Nephron (organoid): ENCODE measurements at regions not wholly inside any gene's neighbourhood (a gene's known extent, or its start where the extent isn't known, plus 50 kb on each side); places are given as distances from the start of the nearest gene placed in this dataset.

Experiments used
- H3K27ac Mint-ChIP-seq, 3 experiments: 2 replicates each; pipeline ENCODE4 v1.8.0; 2020; ENCODE audit warnings: mixed read lengths in 3 of 3, mild to moderate bottlenecking in 2 of 3, moderate library complexity in 1 of 3
- H3K27me3 Mint-ChIP-seq: 2 replicates; pipeline ENCODE4 v1.8.0; 2021; ENCODE audit warnings: low read depth, mild to moderate bottlenecking, moderate library complexity, mixed read lengths
- H3K36me3 Mint-ChIP-seq: 2 replicates; pipeline ENCODE4 v1.8.0; 2020; ENCODE audit warnings: low read depth, mixed read lengths
- H3K4me1 Mint-ChIP-seq: 2 replicates; pipeline ENCODE4 v1.8.0; 2020; ENCODE audit warnings: mixed read lengths
- H3K4me3 Mint-ChIP-seq, 3 experiments: 2 replicates each; pipeline ENCODE4 v1.8.0; 2020; ENCODE audit warnings: mild to moderate bottlenecking in 3 of 3, mixed read lengths in 3 of 3, moderate library complexity in 2 of 3
- H3K9me3 Mint-ChIP-seq: 2 replicates; pipeline ENCODE4 v1.8.0; 2020; ENCODE audit warnings: mixed read lengths
- CTCF ChIP-seq, 3 experiments: fragments of 200-600 bp; sonication (generic); IDR thresholded peaks; one replicate each; pipeline ENCODE4 v1.5.0; 2021; ENCODE audit warnings: antibody characterized with exemption in 3 of 3; ENCODE audit not compliant: unreplicated experiment in 3 of 3

GRCh38 chr5:91652678-91653077, 269.6 kb upstream of the ARRDC3 start:
- Mint-ChIP-seq H3K9me3 (peaks cover 42% of the 10 kb centered on the region), H3K4me3 (no peak overlapping the region), H3K27me3 (no peaks in the 10 kb centered on the region), H3K36me3 (peaks cover 12% of the 10 kb centered on the region), H3K4me1 (no peaks in the 10 kb centered on the region), H3K27ac (no peak overlapping the region)
- TF ChIP-seq CTCF (IDR thresholded peaks at IDR 0.05; ENCODE audit: unreplicated experiment in 3 of 3): no peak

GRCh38 chr5:91651704-91652103, 268.6 kb upstream of the ARRDC3 start:
- TF ChIP-seq CTCF (IDR thresholded peaks at IDR 0.05; ENCODE audit: unreplicated experiment in 3 of 3): no peak
- H3K4me3 Mint-ChIP-seq: no peak overlapping the region
- H3K4me1 Mint-ChIP-seq: no peaks in the 10 kb centered on the region
- H3K36me3 Mint-ChIP-seq: peaks cover 8% of the 10 kb centered on the region
- no peaks in the 10 kb centered on the region for H3K27me3 Mint-ChIP-seq
- H3K27ac Mint-ChIP-seq: no peak overlapping the region
- peaks cover 33% of the 10 kb centered on the region for H3K9me3 Mint-ChIP-seq

GRCh38 chr5:91645347-91645746, 262.2 kb upstream of the ARRDC3 start:
- Mint-ChIP-seq H3K36me3 (no peaks in the 10 kb centered on the region), H3K4me1 (peaks cover 13% of the 10 kb centered on the region), H3K27me3 (no peaks in the 10 kb centered on the region), H3K9me3 (no peaks in the 10 kb centered on the region), H3K27ac (no peak overlapping the region), H3K4me3 (no peak overlapping the region)
- no peak for TF ChIP-seq CTCF (IDR thresholded peaks at IDR 0.05; ENCODE audit: unreplicated experiment in 3 of 3)

- no peak overlapping the region for H3K4me3 Mint-ChIP-seq
- peak overlapping the region in 2 of 3 experiments; percentile 45 to 55 for H3K27ac Mint-ChIP-seq
- no peaks in the 10 kb centered on the region for H3K36me3 Mint-ChIP-seq
- H3K27me3 Mint-ChIP-seq: no peaks in the 10 kb centered on the region
- H3K4me1 Mint-ChIP-seq: peaks cover 13% of the 10 kb centered on the region
- no peak for TF ChIP-seq CTCF (IDR thresholded peaks at IDR 0.05; ENCODE audit: unreplicated experiment in 3 of 3)
- H3K9me3 Mint-ChIP-seq: no peaks in the 10 kb centered on the region
Observed at GRCh38 chr5:91643797-91644196, 260.7 kb upstream of the ARRDC3 start.

GRCh38 chr5:91642581-91642980, 259.5 kb upstream of the ARRDC3 start:
- Mint-ChIP-seq H3K36me3 (no peaks in the 10 kb centered on the region), H3K9me3 (no peaks in the 10 kb centered on the region), H3K27me3 (no peaks in the 10 kb centered on the region), H3K4me1 (peaks cover 13% of the 10 kb centered on the region), H3K27ac (no peak overlapping the region), H3K4me3 (no peak overlapping the region)
- no peak for TF ChIP-seq CTCF (IDR thresholded peaks at IDR 0.05; ENCODE audit: unreplicated experiment in 3 of 3)

- peaks cover 13% of the 10 kb centered on the region for H3K4me1 Mint-ChIP-seq
- TF ChIP-seq CTCF (IDR thresholded peaks at IDR 0.05; ENCODE audit: unreplicated experiment in 3 of 3): peak; percentile 55 to 77 (median 71)
- H3K36me3 Mint-ChIP-seq: no peaks in the 10 kb centered on the region
- H3K27me3 Mint-ChIP-seq: no peaks in the 10 kb centered on the region
- H3K27ac Mint-ChIP-seq: no peak overlapping the region
- no peak overlapping the region for H3K4me3 Mint-ChIP-seq
- no peaks in the 10 kb centered on the region for H3K9me3 Mint-ChIP-seq
Observed at GRCh38 chr5:91641730-91642350, 258.7 kb upstream of the ARRDC3 start.
